Endodermal cell (in vitro differentiated cells): ENCODE measurements at regions not wholly inside any gene's neighbourhood (a gene's known extent, or its start where the extent isn't known, plus 50 kb on each side); places are given as distances from the start of the nearest gene placed in this dataset.

Experiments used
- DNase-seq: peaks from one replicate; pipeline ENCODE4 v3.0.0-alpha.2; 2017
- H3K27ac ChIP-seq: 2 replicates; pipeline ENCODE4 v1.5.1; 2013; ENCODE audit warnings: mild to moderate bottlenecking, low read depth, low read length, moderate library complexity
- H3K27me3 ChIP-seq: 2 replicates; pipeline ENCODE4 v1.6.1; 2013; ENCODE audit warnings: mild to moderate bottlenecking, low read length, moderate library complexity; ENCODE audit not compliant: insufficient read depth, control insufficient read depth, poor library complexity, severe bottlenecking
- H3K36me3 ChIP-seq: 2 replicates; pipeline ENCODE4 v1.7.0; 2013; ENCODE audit warnings: mild to moderate bottlenecking, low read length, moderate library complexity; ENCODE audit not compliant: control insufficient read depth, insufficient read depth
- H3K4me1 ChIP-seq: one replicate; pipeline ENCODE4 v1.7.0; 2013; ENCODE audit warnings: low read length; ENCODE audit not compliant: control insufficient read depth, insufficient read depth
- H3K4me3 ChIP-seq: 2 replicates; pipeline ENCODE4 v1.5.1; 2013; ENCODE audit warnings: mild to moderate bottlenecking, low read length, moderate library complexity
- H3K9ac ChIP-seq: 2 replicates; pipeline ENCODE4 v1.6.1; 2013; ENCODE audit warnings: mild to moderate bottlenecking, low read length, moderate library complexity; ENCODE audit not compliant: poor library complexity, severe bottlenecking; ENCODE audit errors: extremely low read depth
- H3K9me3 ChIP-seq: 2 replicates; pipeline ENCODE4 v1.6.1; 2013; ENCODE audit warnings: mild to moderate bottlenecking, low read length, moderate library complexity; ENCODE audit not compliant: control insufficient read depth
- H3K27ac Mint-ChIP-seq: 2 replicates; pipeline ENCODE4 v1.8.0; 2020; ENCODE audit warnings: mixed read lengths
- H3K27me3 Mint-ChIP-seq: 2 replicates; pipeline ENCODE4 v1.8.0; 2021; ENCODE audit warnings: mild to moderate bottlenecking, mixed read lengths; ENCODE audit not compliant: insufficient read depth
- H3K36me3 Mint-ChIP-seq: 2 replicates; pipeline ENCODE4 v1.8.0; 2020; ENCODE audit warnings: low read depth, mixed read lengths
- H3K4me1 Mint-ChIP-seq: 2 replicates; pipeline ENCODE4 v1.8.0; 2020; ENCODE audit warnings: mixed read lengths
- H3K4me3 Mint-ChIP-seq: 2 replicates; pipeline ENCODE4 v1.8.0; 2020; ENCODE audit warnings: mild to moderate bottlenecking, moderate library complexity, mixed read lengths
- H3K9me3 Mint-ChIP-seq: 2 replicates; pipeline ENCODE4 v1.8.0; 2020; ENCODE audit warnings: mild to moderate bottlenecking, mixed read lengths
- CTCF ChIP-seq: fragments of 200-600 bp; sonication (generic); conservative IDR thresholded peaks from 2 replicates; pipeline ENCODE4 v1.5.0; 2021; ENCODE audit warnings: antibody characterized with exemption, mild to moderate bottlenecking
- WGBS, 2 experiments: methylation state at CpG; one replicate each; pipeline versions ENCODE4 v1.1.5 to v1.1.7; 2013; ENCODE audit warnings: missing lambda C conversion rate in 2 of 2, mixed read lengths in 1 of 2; ENCODE audit not compliant: insufficient coverage in 1 of 2, insufficient read length in 1 of 2; 5-methylcytosine and 5-hydroxymethylcytosine counted together

- H3K4me1 ChIP-seq: no peaks in the 10 kb centered on the region
- peaks cover 11% of the 10 kb centered on the region for H3K4me1 Mint-ChIP-seq
- WGBS, 2 experiments: 82% methylated on average over 1 of the region's 1 CpG; no CpG with 5 or more reads in 1 of the 2 experiments
- H3K9me3 ChIP-seq: no peaks in the 10 kb centered on the region
- H3K4me3 Mint-ChIP-seq: no peak overlapping the region
- no peaks in the 10 kb centered on the region for H3K36me3 ChIP-seq
- H3K27me3 Mint-ChIP-seq: peaks cover 2% of the 10 kb centered on the region
- H3K36me3 Mint-ChIP-seq: no peaks in the 10 kb centered on the region
- H3K27ac Mint-ChIP-seq: no peak overlapping the region
- no peaks in the 10 kb centered on the region for H3K27me3 ChIP-seq
- no peak overlapping the region for H3K9ac ChIP-seq
- no peak overlapping the region for H3K27ac ChIP-seq
- TF ChIP-seq CTCF: no peak
- DNase-seq: no peak
- H3K9me3 Mint-ChIP-seq: no peaks in the 10 kb centered on the region
- no peak overlapping the region for H3K4me3 ChIP-seq
Measured at GRCh38 chr5:56683281-56683680, 132.1 kb upstream of the MAP3K1 start.

DNA sequence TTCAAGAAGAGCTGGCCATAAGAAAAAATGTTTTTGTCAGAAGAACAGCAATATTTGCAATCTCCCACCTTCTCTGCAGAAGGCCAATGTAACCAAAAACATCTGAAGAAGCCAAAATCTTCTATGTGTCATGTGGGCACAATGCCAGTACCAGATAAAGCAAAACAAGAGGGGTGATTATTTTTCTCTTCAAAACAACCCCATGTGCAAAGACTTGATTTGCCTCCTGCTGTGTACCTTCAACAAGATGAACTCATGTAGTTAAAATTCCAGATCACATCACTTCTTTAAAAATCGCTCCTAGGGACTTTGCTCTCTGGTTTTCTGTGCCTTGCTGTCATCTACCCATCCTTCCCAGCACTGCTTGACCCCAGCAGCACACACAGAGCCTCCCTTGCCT is 134.0 kb upstream of the MAP3K1 start:
- TF ChIP-seq CTCF: no peak
- Mint-ChIP-seq H3K4me1 (peaks cover 11% of the 10 kb centered on the region), H3K36me3 (no peaks in the 10 kb centered on the region), H3K27ac (no peak overlapping the region), H3K27me3 (peaks cover 2% of the 10 kb centered on the region), H3K9me3 (no peaks in the 10 kb centered on the region), H3K4me3 (no peak overlapping the region)
- Histone ChIP-seq H3K27ac (no peak overlapping the region), H3K9ac (no peak overlapping the region), H3K4me3 (no peak overlapping the region), H3K4me1 (no peaks in the 10 kb centered on the region), H3K36me3 (no peaks in the 10 kb centered on the region), H3K9me3 (no peaks in the 10 kb centered on the region), H3K27me3 (no peaks in the 10 kb centered on the region)
- DNase-seq: no peak
- WGBS, 2 experiments: 71 to 90% methylated on average over 1 of the region's 1 CpG

GRCh38 chr5:56680731-56681130 is 134.6 kb upstream of the MAP3K1 start:
- Mint-ChIP-seq H3K27me3 (peaks cover 5% of the 10 kb centered on the region), H3K27ac (no peak overlapping the region), H3K4me1 (peaks cover 9% of the 10 kb centered on the region), H3K4me3 (no peak overlapping the region), H3K36me3 (no peaks in the 10 kb centered on the region), H3K9me3 (no peaks in the 10 kb centered on the region)
- Histone ChIP-seq H3K4me1 (no peaks in the 10 kb centered on the region), H3K9me3 (no peaks in the 10 kb centered on the region), H3K9ac (no peak overlapping the region), H3K36me3 (no peaks in the 10 kb centered on the region), H3K27me3 (no peaks in the 10 kb centered on the region), H3K27ac (no peak overlapping the region), H3K4me3 (no peak overlapping the region)
- WGBS, 2 experiments: 96 to 100% methylated on average over 2 of the region's 2 CpGs
- no peak for TF ChIP-seq CTCF
- DNase-seq: no peak
